ENCODE measurements at regions not wholly inside any gene's neighbourhood (a gene's known extent, or its start where the extent isn't known, plus 50 kb on each side); places are given as distances from the start of the nearest gene placed in this dataset.

GRCh38 chr6:67615796-67616195, 1019.3 kb upstream of the ADGRB3 start:
- TF ChIP-seq, protein P1, sequence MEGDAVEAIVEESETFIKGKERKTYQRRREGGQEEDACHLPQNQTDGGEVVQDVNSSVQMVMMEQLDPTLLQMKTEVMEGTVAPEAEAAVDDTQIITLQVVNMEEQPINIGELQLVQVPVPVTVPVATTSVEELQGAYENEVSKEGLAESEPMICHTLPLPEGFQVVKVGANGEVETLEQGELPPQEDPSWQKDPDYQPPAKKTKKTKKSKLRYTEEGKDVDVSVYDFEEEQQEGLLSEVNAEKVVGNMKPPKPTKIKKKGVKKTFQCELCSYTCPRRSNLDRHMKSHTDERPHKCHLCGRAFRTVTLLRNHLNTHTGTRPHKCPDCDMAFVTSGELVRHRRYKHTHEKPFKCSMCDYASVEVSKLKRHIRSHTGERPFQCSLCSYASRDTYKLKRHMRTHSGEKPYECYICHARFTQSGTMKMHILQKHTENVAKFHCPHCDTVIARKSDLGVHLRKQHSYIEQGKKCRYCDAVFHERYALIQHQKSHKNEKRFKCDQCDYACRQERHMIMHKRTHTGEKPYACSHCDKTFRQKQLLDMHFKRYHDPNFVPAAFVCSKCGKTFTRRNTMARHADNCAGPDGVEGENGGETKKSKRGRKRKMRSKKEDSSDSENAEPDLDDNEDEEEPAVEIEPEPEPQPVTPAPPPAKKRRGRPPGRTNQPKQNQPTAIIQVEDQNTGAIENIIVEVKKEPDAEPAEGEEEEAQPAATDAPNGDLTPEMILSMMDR (conservative IDR thresholded peaks at IDR 0.05; ENCODE audit: low read depth, low read length) = no peak
- TF ChIP-seq EZH2phosphoT487 (IDR thresholded peaks at IDR 0.05; ENCODE audit: borderline replicate concordance, low read length) = no peak
